Keratinocyte (primary cell): ENCODE measurements at regions not wholly inside any gene's neighbourhood (a gene's known extent, or its start where the extent isn't known, plus 50 kb on each side); places are given as distances from the start of the nearest gene placed in this dataset.

Experiments
- DNase-seq: peaks from one replicate; pipeline ENCODE4 v3.0.0-alpha.2; 2011; ENCODE audit warnings: low read depth, missing footprints, low spot score
- FAIRE-seq: peaks from 2 replicates; lab custom pipeline; 2011; peaks lifted over from hg19 to GRCh38; lab: Jason Lieb, UNC
- H2AFZ ChIP-seq: 2 replicates; pipeline ENCODE4 v1.6.0; 2012; ENCODE audit warnings: low read length, control low read depth, inconsistent platforms; ENCODE audit not compliant: control insufficient read depth
- H3K27ac ChIP-seq: 2 replicates; pipeline ENCODE4 v1.5.1; 2011; ENCODE audit warnings: low read length; ENCODE audit not compliant: control insufficient read depth, insufficient read depth
- H3K27me3 ChIP-seq: 3 replicates; pipeline ENCODE4 v1.6.0; 2011; ENCODE audit warnings: low read length; ENCODE audit not compliant: control insufficient read depth, insufficient read depth; ENCODE audit errors: extremely low read depth
- H3K36me3 ChIP-seq, 2 experiments: 2 replicates in 1 of 2; 3 replicates in 1 of 2; pipeline ENCODE4 v1.5.1; 2011; ENCODE audit warnings: low read length in 2 of 2, mild to moderate bottlenecking in 1 of 2; ENCODE audit not compliant: control insufficient read depth in 2 of 2, insufficient read depth in 2 of 2; ENCODE audit errors: extremely low read depth in 1 of 2
- H3K4me1 ChIP-seq: 3 replicates; pipeline ENCODE4 v1.5.1; 2011; ENCODE audit warnings: low read length; ENCODE audit not compliant: control insufficient read depth, insufficient read depth; ENCODE audit errors: extremely low read depth
- H3K4me2 ChIP-seq: 3 replicates; pipeline ENCODE4 v1.6.0; 2011; ENCODE audit warnings: low read depth, low read length; ENCODE audit not compliant: control insufficient read depth, insufficient read depth; ENCODE audit errors: extremely low read depth
- H3K4me3 ChIP-seq, 3 experiments: fragments of 200-600 bp in 1 of 3; sonication (generic) in 1 of 3; 2 replicates in 2 of 3; 3 replicates in 1 of 3; pipeline ENCODE4 v1.5.1; 2011 to 2016; ENCODE audit warnings: low read length in 3 of 3, mild to moderate bottlenecking in 3 of 3, control low read depth in 2 of 3, inconsistent platforms in 1 of 3, low read depth in 1 of 3, mixed read lengths in 1 of 3, mixed run types in 1 of 3, moderate library complexity in 1 of 3; ENCODE audit not compliant: control insufficient read depth in 2 of 3, insufficient read depth in 2 of 3; ENCODE audit errors: extremely low read depth in 1 of 3
- H3K79me2 ChIP-seq: 2 replicates; pipeline ENCODE4 v1.6.0; 2012; ENCODE audit warnings: low read length; ENCODE audit not compliant: control insufficient read depth, insufficient read depth
- H3K9ac ChIP-seq: 3 replicates; pipeline ENCODE4 v1.6.0; 2011; ENCODE audit warnings: low read length; ENCODE audit not compliant: control insufficient read depth, insufficient read depth; ENCODE audit errors: extremely low read depth
- H3K9me1 ChIP-seq: 3 replicates; pipeline ENCODE4 v1.6.0; 2011; ENCODE audit warnings: low read length; ENCODE audit not compliant: control insufficient read depth, insufficient read depth; ENCODE audit errors: extremely low read depth
- H3K9me3 ChIP-seq: 2 replicates; pipeline ENCODE4 v1.5.1; 2012; ENCODE audit warnings: low read depth, low read length; ENCODE audit not compliant: control insufficient read depth
- H4K20me1 ChIP-seq: 3 replicates; pipeline ENCODE4 v1.6.0; 2011; ENCODE audit warnings: low read length; ENCODE audit not compliant: control insufficient read depth, insufficient read depth; ENCODE audit errors: extremely low read depth
- EZH2 ChIP-seq: IDR thresholded peaks from one replicate; pipeline ENCODE4 v1.6.1; 2012; ENCODE audit warnings: inconsistent platforms, mild to moderate bottlenecking, low read length, moderate library complexity
- dilution Hi-C: fragments of 300-500 bp; cut with MboI; formaldehyde crosslinking; loops from one replicate; pipeline ENCODE4 v1.7.0; 2020; ENCODE audit warnings: low sequenced_read_pairs; ENCODE audit not compliant: extremely low pct_ligation_motif_present
- TF ChIP-seq, protein P1 (sequence below), 3 experiments: IDR thresholded peaks in 1 of 3; conservative IDR thresholded peaks in 1 of 3; optimal IDR thresholded peaks in 1 of 3; 2 replicates in 2 of 3; 3 replicates in 1 of 3; pipeline versions ENCODE3 to v1.5.1; 2011; ENCODE audit warnings: low read length in 3 of 3, mild to moderate bottlenecking in 3 of 3, moderate library complexity in 2 of 3, control low read depth in 1 of 3, inconsistent platforms in 1 of 3; ENCODE audit not compliant: insufficient read depth in 2 of 3; ENCODE audit errors: extremely low read depth in 1 of 3

DNA sequence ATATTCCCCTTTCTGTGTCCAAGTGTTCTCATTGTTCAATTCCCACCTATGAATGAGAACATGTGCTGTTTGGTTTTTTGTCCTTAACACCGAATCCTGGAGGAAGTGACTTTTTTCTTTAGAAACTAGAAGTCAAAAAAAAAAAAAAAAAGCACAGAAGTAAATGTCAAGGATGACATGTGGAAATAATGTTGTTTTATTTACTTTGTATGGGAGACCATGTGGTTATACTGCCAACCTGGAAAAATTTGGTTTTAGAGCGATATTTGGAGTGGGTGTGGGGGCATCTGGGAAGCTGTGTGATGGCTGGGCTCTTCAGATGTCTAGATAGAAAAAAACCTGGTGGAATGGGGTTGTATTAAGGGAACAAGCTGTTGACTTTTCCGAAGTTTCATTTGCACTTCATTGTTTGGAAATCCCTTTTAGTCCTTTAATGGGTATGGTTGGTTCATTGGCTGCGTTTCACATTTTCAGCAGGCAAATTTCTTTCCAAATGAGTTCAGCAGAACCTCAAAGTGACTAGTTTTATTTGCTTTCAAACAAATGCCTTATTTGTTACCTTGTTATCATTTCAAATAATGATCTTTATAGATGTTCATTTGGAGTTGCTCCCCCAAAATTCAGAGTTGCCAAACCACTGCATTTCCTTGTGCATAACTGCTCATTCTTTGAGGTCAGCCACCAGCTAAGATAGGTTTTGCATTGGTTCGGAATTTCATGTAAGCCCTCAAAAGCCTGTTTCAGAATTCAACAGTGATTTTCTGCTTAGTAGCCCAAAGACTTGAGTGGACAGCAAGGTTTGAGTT, 508.2 kb downstream of the METTL15 start:
- no peak overlapping the region for H3K27ac ChIP-seq
- no peak for FAIRE-seq

DNA sequence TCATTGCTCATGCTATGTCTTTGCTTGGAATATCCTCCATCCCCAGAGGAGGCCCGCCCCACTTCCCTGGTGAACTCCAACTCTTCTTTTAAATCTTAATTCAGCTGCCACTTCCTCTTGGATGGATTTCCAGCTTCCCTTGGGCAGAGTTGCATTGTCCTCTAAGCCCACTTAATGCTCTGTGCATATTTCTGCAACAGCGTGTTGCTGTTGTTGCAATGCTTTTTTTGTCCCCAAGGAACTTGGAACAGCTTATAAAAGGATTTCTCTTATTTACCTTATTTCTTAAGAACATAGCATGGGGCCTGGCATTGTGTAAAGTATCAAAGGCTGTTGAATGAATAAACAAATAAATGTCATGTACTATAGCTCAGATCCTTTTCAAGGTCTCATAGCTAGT, 507.4 kb downstream of the METTL15 start:
- H3K4me2 ChIP-seq = no peak overlapping the region
- no peaks in the 10 kb centered on the region for H3K27me3 ChIP-seq
- no peak overlapping the region for H3K4me3 ChIP-seq
- no peak overlapping the region for H3K9ac ChIP-seq
- no peaks in the 10 kb centered on the region for H3K9me1 ChIP-seq
- H3K4me1 ChIP-seq = peaks cover 24% of the 10 kb centered on the region
- no peak for FAIRE-seq
- TF ChIP-seq, protein P1, sequence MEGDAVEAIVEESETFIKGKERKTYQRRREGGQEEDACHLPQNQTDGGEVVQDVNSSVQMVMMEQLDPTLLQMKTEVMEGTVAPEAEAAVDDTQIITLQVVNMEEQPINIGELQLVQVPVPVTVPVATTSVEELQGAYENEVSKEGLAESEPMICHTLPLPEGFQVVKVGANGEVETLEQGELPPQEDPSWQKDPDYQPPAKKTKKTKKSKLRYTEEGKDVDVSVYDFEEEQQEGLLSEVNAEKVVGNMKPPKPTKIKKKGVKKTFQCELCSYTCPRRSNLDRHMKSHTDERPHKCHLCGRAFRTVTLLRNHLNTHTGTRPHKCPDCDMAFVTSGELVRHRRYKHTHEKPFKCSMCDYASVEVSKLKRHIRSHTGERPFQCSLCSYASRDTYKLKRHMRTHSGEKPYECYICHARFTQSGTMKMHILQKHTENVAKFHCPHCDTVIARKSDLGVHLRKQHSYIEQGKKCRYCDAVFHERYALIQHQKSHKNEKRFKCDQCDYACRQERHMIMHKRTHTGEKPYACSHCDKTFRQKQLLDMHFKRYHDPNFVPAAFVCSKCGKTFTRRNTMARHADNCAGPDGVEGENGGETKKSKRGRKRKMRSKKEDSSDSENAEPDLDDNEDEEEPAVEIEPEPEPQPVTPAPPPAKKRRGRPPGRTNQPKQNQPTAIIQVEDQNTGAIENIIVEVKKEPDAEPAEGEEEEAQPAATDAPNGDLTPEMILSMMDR (optimal IDR thresholded peaks at IDR 0.05 in 1 of 3, IDR thresholded peaks at IDR 0.05 in 1 of 3, conservative IDR thresholded peaks at IDR 0.05 in 1 of 3; ENCODE audit: extremely low read depth in 1 of 3, insufficient read depth in 2 of 3, low read length in 3 of 3) = no peak
- no peak for TF ChIP-seq EZH2
- H3K27ac ChIP-seq = no peak overlapping the region
- H2AFZ ChIP-seq = no peak overlapping the region
- no peaks in the 10 kb centered on the region for H3K9me3 ChIP-seq
- H3K79me2 ChIP-seq = no peaks in the 10 kb centered on the region
- H4K20me1 ChIP-seq = no peaks in the 10 kb centered on the region
- DNase-seq = no peak
- no peaks in the 10 kb centered on the region for H3K36me3 ChIP-seq
- dilution Hi-C loops = no loop called here

More for the DNA sequence above, 508.2 kb downstream of the METTL15 start:
- Histone ChIP-seq H3K4me3 (no peak overlapping the region), H3K4me2 (no peak overlapping the region), H4K20me1 (no peaks in the 10 kb centered on the region), H3K9me1 (no peaks in the 10 kb centered on the region), H2AFZ (no peak overlapping the region), H3K9me3 (no peaks in the 10 kb centered on the region), H3K9ac (no peak overlapping the region), H3K4me1 (peaks cover 31% of the 10 kb centered on the region), H3K79me2 (no peaks in the 10 kb centered on the region), H3K36me3 (no peaks in the 10 kb centered on the region), H3K27me3 (no peaks in the 10 kb centered on the region)
- TF ChIP-seq, protein P1 (optimal IDR thresholded peaks at IDR 0.05 in 1 of 3, IDR thresholded peaks at IDR 0.05 in 1 of 3, conservative IDR thresholded peaks at IDR 0.05 in 1 of 3; ENCODE audit: extremely low read depth in 1 of 3, insufficient read depth in 2 of 3, low read length in 3 of 3) = no peak
- TF ChIP-seq EZH2 = no peak
- dilution Hi-C loops = no loop called here
- no peak for DNase-seq
